PC-9 (cell line): ENCODE measurements at regions not wholly inside any gene's neighbourhood (a gene's known extent, or its start where the extent isn't known, plus 50 kb on each side); places are given as distances from the start of the nearest gene placed in this dataset.
A peak's percentile ranks its signal among the peaks of the same experiment; 100 is the strongest.

Source experiments
- BruUV-seq: library from RNA; stranded (reverse); fragments of 400-500 nt; replicated peaks from 2 replicates; lab custom pipeline; 2021; lab: Mats Ljungman, UMichigan
- CTCF ChIA-PET: fragments of 300-600 bp; sonication (Branson Sonifier 250); formaldehyde crosslinking; loops from one replicate; lab custom pipeline; 2022; ENCODE audit warnings: antibody characterized with exemption; lab: Charles Lee
- POLR2A ChIA-PET: fragments of 300-600 bp; sonication (Branson Sonifier 250); formaldehyde crosslinking; loops from one replicate; lab custom pipeline; 2022; ENCODE audit warnings: antibody characterized with exemption; ENCODE audit not compliant: unreplicated experiment; lab: Charles Lee
- DNase-seq, 2 experiments: peaks; one replicate each; pipeline versions ENCODE4 v3.0.0 to v3.0.0-alpha.2; 2015 to 2022; ENCODE audit warnings: mixed read lengths in 1 of 2
- H2AFZ ChIP-seq: fragments of 200-600 bp; sonication (generic); 2 replicates; pipeline ENCODE4 v1.8.1; 2017; ENCODE audit warnings: antibody characterized with exemption
- H3F3A ChIP-seq: fragments of 200-600 bp; sonication (generic); 2 replicates; pipeline ENCODE4 v1.8.1; 2017; ENCODE audit warnings: antibody characterized with exemption, mild to moderate bottlenecking, low read depth; ENCODE audit not compliant: insufficient read depth
- H3K27ac ChIP-seq: fragments of 200-600 bp; sonication (generic); 2 replicates; pipeline ENCODE4 v1.6.1; 2016; ENCODE audit warnings: mixed run types
- H3K27me3 ChIP-seq: fragments of 200-600 bp; sonication (generic); 2 replicates; pipeline ENCODE4 v1.6.1; 2016; ENCODE audit warnings: low read depth, mixed run types; ENCODE audit not compliant: insufficient read depth
- H3K36me3 ChIP-seq: fragments of 200-600 bp; sonication (generic); 2 replicates; pipeline ENCODE4 v1.6.1; 2016; ENCODE audit warnings: low read depth, mixed run types
- H3K4me1 ChIP-seq: fragments of 200-600 bp; sonication (generic); replicated peaks from 2 replicates; pipeline ENCODE4 v1.6.1; 2016; ENCODE audit warnings: mixed run types; ENCODE audit not compliant: insufficient read depth
- H3K4me2 ChIP-seq: fragments of 200-600 bp; sonication (generic); 2 replicates; pipeline ENCODE4 v1.6.1; 2017; ENCODE audit warnings: mixed run types
- H3K4me3 ChIP-seq: fragments of 200-600 bp; sonication (generic); 2 replicates; pipeline ENCODE4 v1.6.1; 2016; ENCODE audit warnings: mixed run types
- H3K79me2 ChIP-seq: fragments of 200-600 bp; sonication (generic); 2 replicates; pipeline ENCODE4 v1.6.1; 2017; ENCODE audit warnings: low read depth, mixed run types
- H3K9me2 ChIP-seq: fragments of 200-600 bp; sonication (generic); 2 replicates; pipeline ENCODE4 v1.8.1; 2017; ENCODE audit warnings: mild to moderate bottlenecking; ENCODE audit not compliant: insufficient read depth
- H3K9me3 ChIP-seq: fragments of 200-600 bp; sonication (generic); 2 replicates; pipeline ENCODE4 v1.8.1; 2016; ENCODE audit warnings: low read depth; ENCODE audit not compliant: insufficient read depth
- H4K20me1 ChIP-seq: fragments of 200-600 bp; sonication (generic); 2 replicates; pipeline ENCODE4 v1.8.1; 2017; ENCODE audit not compliant: insufficient read depth
- CTCF ChIP-seq: fragments of 200-600 bp; sonication (generic); conservative IDR thresholded peaks from 2 replicates; pipeline ENCODE4 v1.6.1; 2017; ENCODE audit warnings: mixed run types, antibody characterized with exemption, mild to moderate bottlenecking, moderate library complexity
- EZH2 ChIP-seq: fragments of 200-600 bp; sonication (generic); IDR thresholded peaks from 2 replicates; pipeline ENCODE4 v1.8.0; 2017; ENCODE audit warnings: antibody characterized with exemption, low read depth
- intact Hi-C: fragments of 100-400 bp; cut with micrococcal nuclease; formaldehyde crosslinking; loops from one replicate; pipeline ENCODE4 v1.10.0; 2022; ENCODE audit not compliant: unreplicated experiment

DNA sequence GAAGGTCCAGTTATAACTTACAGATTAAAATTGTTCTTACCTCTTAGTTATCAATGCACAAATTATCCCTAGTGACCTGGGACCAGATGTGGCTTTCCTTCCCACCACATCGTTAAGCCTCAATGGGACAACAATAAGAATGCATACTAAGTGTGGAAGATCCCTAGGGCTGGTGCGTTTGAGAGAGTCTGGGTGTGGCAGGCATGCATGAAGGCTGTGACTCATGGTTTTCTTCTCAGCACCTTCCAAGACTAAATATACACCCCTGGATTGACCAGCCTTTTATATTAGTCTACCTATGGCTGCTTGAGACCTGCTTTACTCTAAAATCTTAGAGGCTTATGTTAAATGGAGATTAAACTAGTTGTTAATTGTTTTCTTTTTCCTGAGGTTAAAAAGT, 261.7 kb upstream of the SLC14A2 start:
- no peaks in the 10 kb centered on the region for H3K79me2 ChIP-seq
- no peaks in the 10 kb centered on the region for H3K9me3 ChIP-seq
- intact Hi-C loops: no loop called here
- 0 out of 2 replicates have a peak overlapping the region, but pooled peaks have one; percentile 18 for H3K4me2 ChIP-seq
- DNase-seq: peak; percentile 18 to 60
- H3F3A ChIP-seq: peaks cover 2% of the 10 kb centered on the region; the same call in 1 of the 2 replicates
- no peaks in the 10 kb centered on the region for H3K27me3 ChIP-seq
- no peaks in the 10 kb centered on the region for H3K9me2 ChIP-seq
- no peaks in the 10 kb centered on the region for H4K20me1 ChIP-seq
- no TSS peak for BruUV-seq
- peaks cover 26% of the 10 kb centered on the region for H3K4me1 ChIP-seq
- ChIA-PET CTCF (no interaction called here), POLR2A (no interaction called here)
- H3K36me3 ChIP-seq: no peaks in the 10 kb centered on the region
- no peak overlapping the region for H3K4me3 ChIP-seq
- no peak overlapping the region for H2AFZ ChIP-seq
- no peak for TF ChIP-seq CTCF
- no peak for TF ChIP-seq EZH2
- H3K27ac ChIP-seq: no peak overlapping the region

- BruUV-seq: no TSS peak
Observed at GRCh38 chr18:45355944-45356520, 259.2 kb upstream of the SLC14A2 start.

GRCh38 chr18:45357686-45358470, 257.4 kb upstream of the SLC14A2 start:
- ChIA-PET POLR2A (no interaction called here), CTCF (no interaction called here)
- TF ChIP-seq EZH2 (no peak), CTCF (no peak)
- H3K4me1 ChIP-seq: peaks cover 54% of the 10 kb centered on the region
- H3K4me3 ChIP-seq: no peak overlapping the region
- H3K4me2 ChIP-seq: no peak overlapping the region
- no TSS peak for BruUV-seq
- no peaks in the 10 kb centered on the region for H3K27me3 ChIP-seq
- no peaks in the 10 kb centered on the region for H3K9me3 ChIP-seq
- DNase-seq: no peak
- no peaks in the 10 kb centered on the region for H4K20me1 ChIP-seq
- H3K36me3 ChIP-seq: no peaks in the 10 kb centered on the region
- H3K9me2 ChIP-seq: no peaks in the 10 kb centered on the region
- H3F3A ChIP-seq: peaks cover 10% of the 10 kb centered on the region; the same call in 1 of the 2 replicates
- intact Hi-C loops: no loop called here
- no peaks in the 10 kb centered on the region for H3K79me2 ChIP-seq
- H3K27ac ChIP-seq: no peak overlapping the region
- no peak overlapping the region for H2AFZ ChIP-seq

More at GRCh38 chr18:45355944-45356520, 259.2 kb upstream of the SLC14A2 start:
- intact Hi-C loops: no loop called here
- peaks cover 10% of the 10 kb centered on the region; the same call in 1 of the 2 replicates for H3F3A ChIP-seq
- ChIA-PET CTCF (no interaction called here), POLR2A (no interaction called here)
- no peak for DNase-seq
- no peaks in the 10 kb centered on the region for H4K20me1 ChIP-seq
- H3K27me3 ChIP-seq: no peaks in the 10 kb centered on the region
- no peaks in the 10 kb centered on the region for H3K9me2 ChIP-seq
- H3K4me2 ChIP-seq: no peak overlapping the region
- H2AFZ ChIP-seq: no peak overlapping the region
- no peak for TF ChIP-seq EZH2
- TF ChIP-seq CTCF: no peak
- H3K27ac ChIP-seq: no peak overlapping the region
- no peak overlapping the region for H3K4me3 ChIP-seq
- peaks cover 48% of the 10 kb centered on the region for H3K4me1 ChIP-seq
- H3K36me3 ChIP-seq: no peaks in the 10 kb centered on the region
- no peaks in the 10 kb centered on the region for H3K9me3 ChIP-seq
- no peaks in the 10 kb centered on the region for H3K79me2 ChIP-seq
